GM18505 (cell line): ENCODE measurements at regions not wholly inside any gene's neighbourhood (a gene's known extent, or its start where the extent isn't known, plus 50 kb on each side); places are given as distances from the start of the nearest gene placed in this dataset.
A peak's percentile ranks its signal among the peaks of the same experiment; 100 is the strongest.

ENCODE experiments used
- ATAC-seq: cut with Tn5 transposase; IDR thresholded peaks from one replicate; pipeline ENCODE4 v1.9.1; 2021; ENCODE audit not compliant: unreplicated experiment
- POLR2A ChIP-seq: IDR thresholded peaks from 4 replicates; pipeline ENCODE4 v1.6.1; 2011; ENCODE audit warnings: borderline replicate concordance; ENCODE audit not compliant: insufficient read depth, insufficient read length; ENCODE audit errors: extremely low read depth

DNA sequence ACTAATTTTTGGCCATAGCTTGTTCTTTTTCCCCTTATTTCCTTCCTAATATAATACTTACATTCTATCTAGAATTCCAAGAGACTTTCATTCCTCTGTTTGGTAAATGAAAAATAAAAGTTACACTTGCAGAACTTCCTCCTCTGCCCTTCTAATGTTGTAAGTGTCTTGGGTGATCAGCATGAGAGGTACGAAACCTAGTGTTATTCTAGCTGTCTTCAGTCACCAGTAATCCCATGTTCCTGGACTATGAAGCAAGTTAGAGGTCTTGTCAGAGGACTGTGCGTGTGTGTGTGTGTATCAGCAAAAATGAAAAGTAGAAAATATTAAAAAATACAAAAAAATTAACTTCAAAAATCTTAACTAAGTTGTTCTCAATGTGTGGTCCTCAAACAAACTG lies 307.0 kb downstream of the SPRY2 start:
- TF ChIP-seq POLR2A, result no peak
- ATAC-seq, result no peak

DNA sequence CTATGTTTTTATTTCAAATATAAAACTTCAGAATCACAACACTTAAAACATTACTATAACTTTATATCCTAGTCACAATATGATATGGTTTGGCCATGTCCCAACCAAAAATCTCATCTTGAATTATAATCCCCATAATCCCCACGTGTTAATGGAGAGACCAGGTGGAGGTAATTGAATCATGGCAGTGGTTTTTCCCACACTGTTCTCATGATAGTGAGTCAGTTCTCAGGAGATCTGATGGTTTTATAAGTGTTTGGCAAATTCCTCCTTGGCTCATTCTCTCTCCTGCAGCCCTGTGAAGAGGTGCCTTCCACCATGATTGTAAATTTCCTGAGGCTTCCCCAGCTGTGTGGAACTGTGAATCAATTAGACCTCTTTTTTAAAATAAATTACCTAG lies 307.6 kb downstream of the SPRY2 start:
- ATAC-seq, result no peak
- no peak for TF ChIP-seq POLR2A

DNA sequence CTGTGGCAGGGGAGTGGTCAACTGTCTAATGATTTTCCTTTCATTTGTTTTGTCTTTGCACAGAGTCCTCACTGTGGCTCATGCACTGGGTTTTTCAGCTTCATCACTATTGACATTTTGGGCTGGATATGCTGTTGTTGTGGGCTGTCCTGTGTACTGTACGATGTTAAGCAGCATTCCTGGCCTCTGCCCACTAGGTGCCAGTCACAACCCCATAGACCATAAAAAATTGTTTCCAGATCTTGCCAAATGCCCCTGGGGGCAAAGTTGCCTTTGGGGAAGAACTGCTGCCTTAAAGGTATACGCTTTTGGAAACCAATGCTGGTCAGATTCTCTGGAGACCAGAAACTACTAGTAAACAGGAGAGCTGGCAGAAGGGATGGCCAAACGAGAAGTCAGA lies 310.4 kb downstream of the SPRY2 start:
- ATAC-seq, result no peak
- TF ChIP-seq POLR2A, result no peak

DNA sequence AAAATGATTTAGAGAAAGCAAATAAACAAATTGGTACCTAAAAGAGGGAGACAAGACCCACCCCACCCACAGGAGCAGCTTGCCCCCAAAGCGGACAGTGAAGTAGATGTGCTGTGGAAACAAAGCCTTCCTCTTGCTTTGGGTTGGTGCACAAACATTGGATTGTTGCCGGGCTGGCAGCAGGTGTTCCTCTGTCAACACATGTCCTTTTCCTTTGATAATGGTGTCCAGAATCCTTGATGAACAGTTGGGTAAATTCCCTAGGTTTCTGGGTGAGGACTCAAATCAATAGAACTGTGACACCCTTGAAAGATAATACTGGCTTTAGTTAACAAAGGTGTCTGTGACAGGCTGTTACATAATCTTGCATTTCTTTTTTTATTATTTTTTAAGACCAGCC lies 311.8 kb downstream of the SPRY2 start:
- ATAC-seq, result no peak
- TF ChIP-seq POLR2A, result no peak

DNA sequence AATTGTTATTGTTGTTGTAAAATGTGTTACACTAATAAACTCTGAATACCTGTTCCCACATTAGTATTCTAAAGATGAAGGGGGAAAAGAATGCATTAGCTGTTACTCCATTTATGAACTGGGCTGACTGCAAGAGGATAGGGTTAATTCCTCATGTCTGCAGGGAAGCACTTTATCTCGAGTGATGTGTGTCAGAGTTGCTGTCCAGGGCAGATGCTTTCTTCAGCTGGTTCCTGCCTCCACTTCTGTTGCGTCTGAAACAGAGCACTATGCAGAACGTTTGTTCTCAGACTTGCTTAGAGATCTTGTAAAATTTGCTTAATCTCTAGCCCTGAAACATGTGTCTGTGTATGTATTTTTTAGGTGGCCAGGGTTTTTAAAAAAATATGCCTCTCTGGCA lies 318.8 kb downstream of the SPRY2 start:
- no peak for TF ChIP-seq POLR2A
- no peak for ATAC-seq

DNA sequence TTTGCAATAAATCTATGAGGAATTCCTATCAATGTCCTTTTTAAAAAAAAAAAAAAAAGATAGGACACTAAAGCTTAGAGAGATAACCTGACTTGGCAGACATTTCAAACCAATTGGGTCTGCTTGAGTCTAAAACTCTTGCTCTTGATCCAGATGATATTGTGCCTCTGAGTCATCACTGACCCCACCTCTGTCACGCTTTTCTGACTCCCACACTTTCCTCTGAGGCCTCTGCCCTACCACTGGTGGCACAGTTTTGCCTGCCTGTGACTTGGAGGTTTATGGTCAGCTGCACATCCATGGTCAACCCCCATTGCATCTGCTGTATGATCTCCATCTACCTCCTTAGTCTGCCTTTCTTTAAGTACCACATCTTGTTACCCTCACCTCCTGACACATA lies 328.7 kb downstream of the SPRY2 start:
- ATAC-seq, result peak; percentile 94
- no peak for TF ChIP-seq POLR2A

DNA sequence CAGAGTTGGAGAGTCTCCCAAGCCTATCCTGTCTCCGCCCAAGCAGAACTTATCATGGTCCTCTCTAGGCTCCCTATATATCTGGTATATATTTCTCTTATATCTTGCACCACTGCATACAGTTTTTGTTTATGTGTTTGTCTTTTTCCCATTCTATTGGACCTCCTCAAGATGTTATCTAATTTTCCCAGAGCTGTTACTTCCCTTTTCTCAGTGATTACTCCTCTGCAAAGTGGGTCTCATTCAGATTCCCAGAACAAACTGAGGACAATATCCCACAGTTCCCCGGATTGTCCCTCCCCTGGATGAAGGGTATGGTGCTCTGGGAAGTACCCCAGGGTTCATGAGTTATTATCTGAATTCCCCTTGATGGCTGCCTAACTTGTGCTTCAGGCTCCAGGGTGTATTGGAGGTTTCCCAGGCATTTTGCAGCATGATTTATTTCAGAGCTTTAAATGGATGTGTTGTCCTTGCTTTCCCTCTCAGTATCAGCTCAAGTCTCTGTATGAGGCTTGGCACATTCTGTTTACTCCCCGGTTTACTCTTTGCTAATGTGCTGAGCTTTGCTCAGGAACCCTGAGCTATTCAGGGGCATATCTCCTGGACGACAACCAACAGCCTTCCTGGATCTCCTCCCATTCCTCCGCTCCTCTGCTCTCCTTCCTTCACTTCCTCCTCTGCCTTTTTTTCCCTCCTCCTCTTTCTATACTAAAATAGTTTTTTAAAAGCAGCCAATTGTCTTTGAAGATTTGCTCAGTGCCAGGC lies 329.3 kb downstream of the SPRY2 start:
- no peak for TF ChIP-seq POLR2A
- no peak for ATAC-seq

DNA sequence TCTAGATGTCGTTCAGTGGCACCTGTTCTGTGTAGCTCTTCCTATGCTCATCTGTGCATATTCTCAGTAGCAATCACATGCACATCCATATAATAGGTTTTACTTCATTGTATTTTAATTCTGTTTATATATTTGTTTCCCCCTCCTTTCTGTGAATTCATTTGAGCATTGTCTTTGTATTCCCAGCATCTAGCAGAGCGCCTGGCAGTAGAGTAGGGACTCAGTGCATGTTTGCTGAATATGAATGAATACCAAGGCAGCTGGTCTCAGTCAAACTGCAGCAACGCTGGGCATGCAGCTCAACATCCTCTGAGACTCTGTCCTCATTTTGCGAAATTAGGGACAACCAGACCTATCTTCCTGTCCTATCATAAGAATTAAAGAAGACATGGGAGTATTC lies 330.1 kb downstream of the SPRY2 start:
- no peak for ATAC-seq
- TF ChIP-seq POLR2A, result no peak

DNA sequence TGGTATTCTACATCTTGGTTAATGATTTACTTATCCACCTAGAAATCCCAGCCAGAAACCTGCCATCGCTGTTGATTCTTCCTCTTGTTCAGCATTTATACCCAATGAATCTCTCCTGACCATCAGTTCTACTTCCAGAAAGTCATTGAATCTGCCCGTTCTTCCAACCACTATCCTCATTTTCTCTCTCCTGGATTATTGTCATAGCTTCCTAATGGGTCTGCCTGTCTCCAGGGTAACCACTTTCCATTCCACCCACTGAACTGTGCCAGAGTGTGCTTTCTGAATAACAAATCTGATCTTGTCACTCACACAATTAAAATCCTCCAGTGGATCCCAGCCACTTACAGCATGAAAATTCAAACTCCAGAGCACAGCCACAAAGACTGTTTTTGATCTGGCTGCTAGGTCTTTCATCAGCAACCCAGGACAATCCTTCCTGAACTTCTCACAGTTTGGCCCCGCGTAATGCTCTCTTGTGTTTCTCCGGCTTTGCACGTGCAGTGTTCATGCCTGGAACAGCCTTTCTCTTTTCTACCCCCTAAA lies 330.6 kb downstream of the SPRY2 start:
- TF ChIP-seq POLR2A, result no peak
- no peak for ATAC-seq

DNA sequence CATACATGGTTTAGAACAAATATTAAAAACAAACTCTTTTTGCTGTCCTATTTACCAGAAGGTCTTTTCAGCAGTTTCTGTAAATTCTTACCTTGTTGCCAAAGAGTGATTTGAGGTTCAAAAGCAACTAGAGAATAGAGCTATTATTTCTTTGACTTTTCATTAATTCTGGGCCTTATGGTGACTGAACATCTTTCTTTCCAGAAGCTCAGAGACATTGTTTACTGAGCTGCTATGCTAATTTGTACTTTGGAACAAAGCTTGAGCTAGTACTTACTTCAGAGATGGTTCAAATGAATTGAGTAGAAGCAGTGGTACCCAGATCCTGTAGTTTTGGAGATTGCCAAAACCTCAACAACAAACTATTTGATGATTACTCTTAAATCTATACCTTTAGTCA lies 331.2 kb downstream of the SPRY2 start:
- no peak for TF ChIP-seq POLR2A
- no peak for ATAC-seq

DNA sequence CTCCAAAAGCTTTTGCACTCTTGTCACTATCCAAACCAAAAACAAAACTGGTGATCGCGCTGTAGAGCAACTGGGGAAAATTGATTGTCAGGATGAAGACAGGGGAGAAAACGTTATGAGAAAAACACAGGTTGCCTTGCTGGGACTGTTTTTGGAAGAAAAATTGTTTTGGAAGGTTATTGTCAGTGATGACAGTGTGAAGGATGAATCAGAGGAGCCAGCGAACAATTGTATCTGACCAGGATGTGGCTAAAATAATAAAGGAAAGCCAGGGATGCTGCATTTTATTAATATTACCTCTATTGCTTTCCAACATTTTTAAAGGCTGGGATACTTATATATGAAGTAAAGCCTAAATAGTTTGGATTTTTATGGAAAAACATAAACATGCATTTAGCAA lies 334.0 kb downstream of the SPRY2 start:
- ATAC-seq, result no peak
- no peak for TF ChIP-seq POLR2A

DNA sequence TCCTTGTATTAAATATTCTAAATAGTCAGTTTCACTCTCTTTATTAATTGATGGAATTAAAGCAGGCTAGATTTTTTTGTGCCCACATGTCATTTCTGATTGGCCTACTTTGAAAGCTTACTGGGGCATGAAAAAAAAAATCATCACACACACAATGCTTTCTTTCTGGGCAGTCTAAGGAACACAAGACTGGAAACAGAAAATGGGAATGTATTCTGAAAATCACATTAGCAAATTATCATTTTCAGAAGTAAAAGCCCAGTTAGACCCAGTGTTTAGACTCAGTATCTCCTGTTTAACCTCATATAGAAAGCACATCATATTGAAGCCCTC lies 339.4 kb downstream of the SPRY2 start:
- no peak for ATAC-seq
- no peak for TF ChIP-seq POLR2A

DNA sequence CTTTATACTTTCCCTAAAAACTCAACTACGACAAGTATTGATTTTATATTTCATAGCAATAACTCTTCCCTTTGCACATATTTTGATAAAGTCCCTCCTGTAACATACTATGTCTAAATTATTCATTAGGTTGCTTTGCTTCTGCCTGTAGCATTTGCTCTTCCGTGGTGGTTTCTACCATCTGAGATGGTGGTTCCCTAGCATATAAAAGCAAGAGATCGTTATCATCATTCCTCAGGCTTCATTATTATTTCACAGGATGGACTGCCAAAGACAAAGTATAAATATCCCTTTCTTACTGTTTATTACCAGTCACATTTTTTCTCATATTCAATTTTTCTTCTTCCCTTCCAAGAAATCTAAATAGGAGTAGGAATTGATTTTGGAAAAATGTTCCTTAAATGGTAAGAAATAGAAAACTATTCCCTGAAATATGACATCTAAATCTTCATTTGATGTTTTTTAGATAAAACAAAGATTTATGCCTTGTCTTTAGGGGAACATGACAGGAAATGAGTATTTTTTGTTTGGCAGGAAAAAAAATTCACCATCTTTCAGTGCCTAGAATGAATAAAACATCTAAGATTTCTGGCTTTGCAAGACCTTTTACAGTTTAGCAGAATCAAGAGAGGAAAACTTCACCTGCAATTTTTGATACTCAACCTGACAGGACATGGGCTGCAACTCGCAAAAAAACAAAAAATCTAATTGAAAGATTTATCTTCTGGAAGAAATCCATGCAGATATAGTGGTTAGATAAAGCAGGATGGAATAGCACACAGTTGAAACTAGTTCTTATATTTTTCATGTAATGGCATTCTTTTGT lies 340.0 kb downstream of the SPRY2 start:
- no peak for ATAC-seq
- TF ChIP-seq POLR2A, result no peak

DNA sequence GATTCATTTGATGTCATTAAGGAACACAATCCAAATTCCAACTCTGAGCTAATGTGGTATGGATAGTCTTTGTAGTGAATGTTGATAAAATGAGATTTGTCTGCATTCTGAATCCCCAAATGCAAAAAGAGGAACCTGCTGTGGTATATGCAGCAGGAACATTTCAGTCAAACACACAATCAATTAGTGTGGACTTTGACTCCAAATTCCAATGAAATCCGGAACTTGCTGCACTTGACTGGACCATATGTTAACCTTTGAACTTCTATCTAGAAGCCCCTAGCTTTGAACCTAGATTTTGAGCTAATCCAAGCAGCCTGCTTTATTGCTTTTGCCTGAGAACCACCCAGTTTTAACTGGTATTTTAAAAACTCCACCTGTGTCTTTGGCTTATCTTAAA lies 341.3 kb downstream of the SPRY2 start:
- ATAC-seq, result no peak
- no peak for TF ChIP-seq POLR2A
